ENCODE measurements at regions not wholly inside any gene's neighbourhood (a gene's known extent, or its start where the extent isn't known, plus 50 kb on each side); places are given as distances from the start of the nearest gene placed in this dataset.

DNA sequence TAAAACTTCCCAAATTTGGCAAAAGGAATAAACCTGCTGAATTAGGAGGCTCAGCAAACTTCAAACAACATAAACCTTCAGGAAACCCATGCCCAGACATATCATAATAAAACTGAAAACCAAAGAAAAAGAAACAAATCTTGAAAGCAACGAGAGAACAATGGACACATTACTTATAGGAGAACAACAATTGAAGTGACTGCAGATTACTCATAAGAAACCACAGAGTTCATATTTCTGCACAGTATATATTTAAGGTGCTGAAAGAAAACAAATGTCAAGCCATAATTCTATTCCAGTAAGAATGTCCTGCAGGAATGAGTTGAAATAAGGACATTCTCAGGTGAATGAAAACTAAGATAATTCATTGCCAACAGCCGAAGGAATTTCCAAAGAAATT is 80.8 kb upstream of the PROK2 start:
- Histone ChIP-seq H3K27me3 (no peaks in the 10 kb centered on the region), H3K79me2 (ENCODE audit: low read depth) (no peaks in the 10 kb centered on the region), H3K36me3 (no peaks in the 10 kb centered on the region), H4K20me1 (ENCODE audit: low read depth) (no peaks in the 10 kb centered on the region), H3K9ac (no peak overlapping the region), H3K4me3 (no peak overlapping the region), H2AFZ (replicated peaks) (no peak overlapping the region), H3K9me3 (ENCODE audit: low read depth) (no peaks in the 10 kb centered on the region), H3K4me1 (no peaks in the 10 kb centered on the region), H3F3A (ENCODE audit: low read depth) (no peaks in the 10 kb centered on the region), H3K4me2 (no peak overlapping the region), H3K27ac (no peak overlapping the region)
- Mint-ChIP-seq H3K4me3 (no peak overlapping the region), H3K27ac (no peak overlapping the region), H3K27me3 (ENCODE audit: insufficient read depth, low read depth) (peaks cover 8% of the 10 kb centered on the region), H3K9me3 (peaks cover 7% of the 10 kb centered on the region), H3K4me1 (peaks cover 2% of the 10 kb centered on the region), H3K36me3 (peaks cover 4% of the 10 kb centered on the region)
- no peak for DNase-seq (ENCODE audit: low spot score)
- TF ChIP-seq, protein P1, sequence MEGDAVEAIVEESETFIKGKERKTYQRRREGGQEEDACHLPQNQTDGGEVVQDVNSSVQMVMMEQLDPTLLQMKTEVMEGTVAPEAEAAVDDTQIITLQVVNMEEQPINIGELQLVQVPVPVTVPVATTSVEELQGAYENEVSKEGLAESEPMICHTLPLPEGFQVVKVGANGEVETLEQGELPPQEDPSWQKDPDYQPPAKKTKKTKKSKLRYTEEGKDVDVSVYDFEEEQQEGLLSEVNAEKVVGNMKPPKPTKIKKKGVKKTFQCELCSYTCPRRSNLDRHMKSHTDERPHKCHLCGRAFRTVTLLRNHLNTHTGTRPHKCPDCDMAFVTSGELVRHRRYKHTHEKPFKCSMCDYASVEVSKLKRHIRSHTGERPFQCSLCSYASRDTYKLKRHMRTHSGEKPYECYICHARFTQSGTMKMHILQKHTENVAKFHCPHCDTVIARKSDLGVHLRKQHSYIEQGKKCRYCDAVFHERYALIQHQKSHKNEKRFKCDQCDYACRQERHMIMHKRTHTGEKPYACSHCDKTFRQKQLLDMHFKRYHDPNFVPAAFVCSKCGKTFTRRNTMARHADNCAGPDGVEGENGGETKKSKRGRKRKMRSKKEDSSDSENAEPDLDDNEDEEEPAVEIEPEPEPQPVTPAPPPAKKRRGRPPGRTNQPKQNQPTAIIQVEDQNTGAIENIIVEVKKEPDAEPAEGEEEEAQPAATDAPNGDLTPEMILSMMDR (IDR thresholded peaks at IDR 0.05): no peak
- no peak for TF ChIP-seq EZH2 (IDR thresholded peaks at IDR 0.05)
- TF ChIP-seq EZH2phosphoT487 (IDR thresholded peaks at IDR 0.05): no peak

DNA sequence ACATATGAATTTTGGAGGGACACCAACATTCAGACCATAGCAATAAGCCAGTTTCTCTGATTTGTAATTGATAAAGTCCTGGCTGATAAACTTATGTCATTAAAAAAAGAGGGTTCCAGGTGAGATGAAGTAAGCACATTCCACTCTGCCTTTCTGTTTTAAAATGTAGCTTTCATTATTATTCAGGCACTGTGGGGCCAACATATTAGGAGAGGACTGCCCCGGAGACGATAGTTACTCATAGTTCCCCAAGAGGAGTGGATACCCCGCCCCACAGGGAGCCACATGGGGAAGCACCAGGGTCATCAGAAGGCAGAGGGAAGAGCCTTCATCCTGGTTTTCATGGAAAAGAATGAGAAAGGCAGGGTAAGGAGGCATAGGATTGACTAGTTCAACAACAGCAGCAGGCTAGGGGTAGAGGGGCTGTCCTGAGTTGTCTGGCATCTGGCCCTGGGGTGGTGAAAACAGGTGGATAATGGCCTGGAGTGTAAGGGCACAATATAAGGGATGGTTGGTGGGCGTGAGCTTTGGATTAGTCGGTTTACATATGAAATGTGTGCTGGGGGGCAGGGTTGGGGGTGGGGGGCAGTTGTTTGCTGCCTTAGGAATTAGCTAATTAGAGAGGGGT is 78.7 kb upstream of the PROK2 start:
- peaks cover 2% of the 10 kb centered on the region for H3K36me3 Mint-ChIP-seq
- Histone ChIP-seq H3K79me2 (ENCODE audit: low read depth) (no peaks in the 10 kb centered on the region), H3K9ac (no peak overlapping the region), H3K9me3 (ENCODE audit: low read depth) (no peaks in the 10 kb centered on the region), H3K27ac (no peak overlapping the region), H2AFZ (replicated peaks) (no peak overlapping the region), H3F3A (ENCODE audit: low read depth) (peaks cover under 1% of the 10 kb centered on the region), H3K27me3 (no peaks in the 10 kb centered on the region), H3K36me3 (no peaks in the 10 kb centered on the region), H3K4me2 (no peak overlapping the region), H4K20me1 (ENCODE audit: low read depth) (no peaks in the 10 kb centered on the region), H3K4me3 (no peak overlapping the region), H3K4me1 (no peaks in the 10 kb centered on the region)
- H3K27me3 Mint-ChIP-seq (ENCODE audit: insufficient read depth, low read depth): peaks cover 5% of the 10 kb centered on the region
- no peak overlapping the region for H3K27ac Mint-ChIP-seq
- DNase-seq (ENCODE audit: low spot score): no peak
- H3K4me1 Mint-ChIP-seq: peaks cover 3% of the 10 kb centered on the region
- H3K4me3 Mint-ChIP-seq: no peak overlapping the region
- peaks cover 5% of the 10 kb centered on the region for H3K9me3 Mint-ChIP-seq
- TF ChIP-seq EZH2 (IDR thresholded peaks at IDR 0.05) (no peak), EZH2phosphoT487 (IDR thresholded peaks at IDR 0.05) (no peak)
- TF ChIP-seq, protein P1 (IDR thresholded peaks at IDR 0.05): no peak

DNA sequence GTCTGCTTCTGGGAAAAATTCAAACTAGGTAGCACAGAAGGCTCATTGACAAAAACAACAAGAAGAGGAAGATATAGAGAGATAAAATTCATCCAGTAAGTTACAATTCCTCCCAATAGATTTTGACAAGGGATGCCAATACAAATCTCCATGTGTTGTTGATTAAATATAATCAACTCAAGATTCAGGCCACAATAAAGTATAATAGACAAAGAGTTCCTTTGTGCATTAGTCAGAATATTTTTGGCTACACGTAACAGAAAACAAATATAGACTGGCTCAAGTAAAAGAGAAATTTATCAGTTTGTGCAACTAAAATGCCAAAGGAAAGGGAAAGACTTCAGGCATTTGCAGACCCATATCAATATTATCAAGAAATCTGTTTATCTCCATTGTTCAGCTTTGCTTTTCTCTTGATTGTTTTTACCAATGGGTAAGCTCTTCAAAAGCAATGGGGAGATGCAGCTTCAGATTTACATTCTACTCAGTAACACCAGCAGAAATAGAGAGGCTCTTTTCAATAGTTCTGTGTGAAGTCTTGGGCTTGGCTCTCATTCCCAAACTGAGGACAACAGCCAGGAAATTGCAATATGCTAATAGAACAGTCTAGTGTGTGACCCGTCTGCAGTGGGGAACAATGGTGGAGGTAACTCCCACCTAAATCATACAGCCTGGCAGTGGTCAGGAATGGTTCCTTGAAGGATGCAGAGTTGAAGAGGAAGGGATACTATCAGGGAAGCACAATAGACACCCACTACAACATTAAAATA is 77.6 kb upstream of the PROK2 start:
- Histone ChIP-seq H2AFZ (replicated peaks) (no peak overlapping the region), H4K20me1 (ENCODE audit: low read depth) (no peaks in the 10 kb centered on the region), H3K36me3 (no peaks in the 10 kb centered on the region), H3K9me3 (ENCODE audit: low read depth) (no peaks in the 10 kb centered on the region), H3K27ac (no peak overlapping the region), H3K79me2 (ENCODE audit: low read depth) (no peaks in the 10 kb centered on the region), H3K9ac (no peak overlapping the region), H3K4me2 (no peak overlapping the region), H3K4me3 (no peak overlapping the region), H3K27me3 (no peaks in the 10 kb centered on the region), H3F3A (ENCODE audit: low read depth) (peaks cover 7% of the 10 kb centered on the region), H3K4me1 (no peaks in the 10 kb centered on the region)
- TF ChIP-seq EZH2 (IDR thresholded peaks at IDR 0.05) (no peak), EZH2phosphoT487 (IDR thresholded peaks at IDR 0.05) (no peak)
- TF ChIP-seq, protein P1 (IDR thresholded peaks at IDR 0.05): no peak
- Mint-ChIP-seq H3K9me3 (peaks cover 2% of the 10 kb centered on the region), H3K4me3 (no peak overlapping the region), H3K36me3 (peaks cover 2% of the 10 kb centered on the region), H3K27me3 (ENCODE audit: insufficient read depth, low read depth) (peaks cover 5% of the 10 kb centered on the region), H3K27ac (no peak overlapping the region), H3K4me1 (peaks cover 6% of the 10 kb centered on the region)
- no peak for DNase-seq (ENCODE audit: low spot score)
